Stimulated activated CD4-positive, alpha-beta T cell treated with anti-CD3 and anti-CD28 coated beads, Interleukin-15, amount 100 ng/mL, for 48 hours (primary cell): ENCODE measurements at regions not wholly inside any gene's neighbourhood (a gene's known extent, or its start where the extent isn't known, plus 50 kb on each side); places are given as distances from the start of the nearest gene placed in this dataset.

ENCODE experiments used
- DNase-seq, 2 donors: peaks; one replicate each; pipeline ENCODE4 v3.0.0-alpha.2; 2020; ENCODE audit warnings: low read depth in 2 of 2

GRCh38 chr6:133754298-133754697 is 134.6 kb upstream of the TCF21 start:
- DNase-seq = no peak

GRCh38 chr6:133756078-133756695 is 132.7 kb upstream of the TCF21 start:
- no peak for DNase-seq

- DNase-seq = no peak
These were observed 131.6 kb upstream of the TCF21 start for GRCh38 chr6:133757335-133757734.

GRCh38 chr6:133758815-133759335 is 130.0 kb upstream of the TCF21 start:
- DNase-seq = no peak

GRCh38 chr6:133759524-133759923 is 129.4 kb upstream of the TCF21 start:
- no peak for DNase-seq

- no peak for DNase-seq
These were observed 127.2 kb upstream of the TCF21 start for GRCh38 chr6:133761706-133762105.

- no peak for DNase-seq
These were observed 124.7 kb upstream of the TCF21 start for GRCh38 chr6:133764008-133764753.

- no peak for DNase-seq
These were observed 124.1 kb upstream of the TCF21 start for GRCh38 chr6:133764754-133765208.

- no peak for DNase-seq
These were observed 121.4 kb upstream of the TCF21 start for GRCh38 chr6:133767357-133767970.

- DNase-seq = no peak
These were observed 120.1 kb upstream of the TCF21 start for GRCh38 chr6:133768656-133769295.

GRCh38 chr6:133769463-133769862 is 119.5 kb upstream of the TCF21 start:
- DNase-seq = no peak

- DNase-seq = no peak
These were observed 116.3 kb upstream of the TCF21 start for GRCh38 chr6:133772567-133772966.

- no peak for DNase-seq
These were observed 115.1 kb upstream of the TCF21 start for GRCh38 chr6:133773776-133774175.

- DNase-seq = no peak
These were observed 114.6 kb upstream of the TCF21 start for GRCh38 chr6:133774356-133774755.

- no peak for DNase-seq
These were observed 110.3 kb upstream of the TCF21 start for GRCh38 chr6:133778414-133779130.

GRCh38 chr6:133779916-133780695 is 108.8 kb upstream of the TCF21 start:
- no peak for DNase-seq

GRCh38 chr6:133786016-133786415 is 102.9 kb upstream of the TCF21 start:
- DNase-seq = no peak

- no peak for DNase-seq
These were observed 101.8 kb upstream of the TCF21 start for GRCh38 chr6:133787122-133787521.

- no peak for DNase-seq
These were observed 100.9 kb upstream of the TCF21 start for GRCh38 chr6:133787859-133788505.

- no peak for DNase-seq
These were observed 100.4 kb upstream of the TCF21 start for GRCh38 chr6:133788556-133788955.
